Thyroid gland (tissue), 4 donors: ENCODE measurements at regions not wholly inside any gene's neighbourhood (a gene's known extent, or its start where the extent isn't known, plus 50 kb on each side); places are given as distances from the start of the nearest gene placed in this dataset.

Source experiments
- POLR2A ChIP-seq, 2 donors: fragments of 450-650 bp; IDR thresholded peaks; one replicate each; pipeline ENCODE4 v1.6.1; 2017; ENCODE audit warnings: antibody characterized with exemption in 2 of 2, mild to moderate bottlenecking in 2 of 2, moderate library complexity in 1 of 2
- TF ChIP-seq, protein P1 (sequence below), 6 experiments: fragments of 200-600 bp in 3 of 6; fragments of 450-650 bp in 3 of 6; sonication (generic) in 3 of 6; IDR thresholded peaks; one replicate each; pipeline ENCODE4 v1.5.1; 2016 to 2019; ENCODE audit warnings: antibody characterized with exemption in 6 of 6, mild to moderate bottlenecking in 2 of 6, inconsistent platforms in 1 of 6, moderate library complexity in 1 of 6

GRCh38 chr1:143672983-143673382, 298.8 kb downstream of the FAM72C start:
- TF ChIP-seq, protein P1, sequence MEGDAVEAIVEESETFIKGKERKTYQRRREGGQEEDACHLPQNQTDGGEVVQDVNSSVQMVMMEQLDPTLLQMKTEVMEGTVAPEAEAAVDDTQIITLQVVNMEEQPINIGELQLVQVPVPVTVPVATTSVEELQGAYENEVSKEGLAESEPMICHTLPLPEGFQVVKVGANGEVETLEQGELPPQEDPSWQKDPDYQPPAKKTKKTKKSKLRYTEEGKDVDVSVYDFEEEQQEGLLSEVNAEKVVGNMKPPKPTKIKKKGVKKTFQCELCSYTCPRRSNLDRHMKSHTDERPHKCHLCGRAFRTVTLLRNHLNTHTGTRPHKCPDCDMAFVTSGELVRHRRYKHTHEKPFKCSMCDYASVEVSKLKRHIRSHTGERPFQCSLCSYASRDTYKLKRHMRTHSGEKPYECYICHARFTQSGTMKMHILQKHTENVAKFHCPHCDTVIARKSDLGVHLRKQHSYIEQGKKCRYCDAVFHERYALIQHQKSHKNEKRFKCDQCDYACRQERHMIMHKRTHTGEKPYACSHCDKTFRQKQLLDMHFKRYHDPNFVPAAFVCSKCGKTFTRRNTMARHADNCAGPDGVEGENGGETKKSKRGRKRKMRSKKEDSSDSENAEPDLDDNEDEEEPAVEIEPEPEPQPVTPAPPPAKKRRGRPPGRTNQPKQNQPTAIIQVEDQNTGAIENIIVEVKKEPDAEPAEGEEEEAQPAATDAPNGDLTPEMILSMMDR (IDR thresholded peaks at IDR 0.05): no peak
- TF ChIP-seq POLR2A (IDR thresholded peaks at IDR 0.05): no peak
